ENCODE measurements at regions not wholly inside any gene's neighbourhood (a gene's known extent, or its start where the extent isn't known, plus 50 kb on each side); places are given as distances from the start of the nearest gene placed in this dataset.
"Not testable (repeated sequence)": the region's sequence is repeated elsewhere in the genome, so short reads cannot be mapped to it uniquely, and the experiment has no call there.

DNA sequence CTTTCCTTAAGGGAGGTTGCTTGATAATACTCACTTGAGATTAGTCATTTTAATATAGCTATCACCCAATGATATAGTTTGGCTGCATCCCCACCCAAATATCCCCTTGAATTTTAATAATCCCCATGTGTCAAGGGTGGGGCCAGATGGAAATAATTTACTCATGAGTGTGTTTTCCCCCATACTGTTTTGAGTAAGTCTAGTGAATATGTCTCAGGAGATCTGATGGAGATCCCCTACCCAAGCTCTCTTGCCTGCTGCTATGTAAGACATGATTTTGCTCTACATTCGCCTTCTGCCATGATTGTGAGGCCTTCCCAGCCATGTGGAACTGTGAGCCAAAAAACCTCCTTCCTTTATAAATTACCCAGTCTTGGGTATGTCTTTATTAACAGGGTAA is 539.7 kb upstream of the GRID2 start:
- DNase-seq (ENCODE audit: insufficient read length, low spot score, missing footprints) = no peak
- Histone ChIP-seq H3K27ac (ENCODE audit: low read depth, low read length) (no peak overlapping the region), H3K4me1 (ENCODE audit: insufficient read depth, low read length) (no peaks in the 10 kb centered on the region), H3K9me3 (ENCODE audit: low read depth, low read length) (no peaks in the 10 kb centered on the region), H4K20me1 (ENCODE audit: insufficient read depth, low read length) (no peaks in the 10 kb centered on the region), H3K27me3 (ENCODE audit: insufficient read depth, low read length) (no peaks in the 10 kb centered on the region), H3K36me3 (ENCODE audit: insufficient read depth, low read length) (no peaks in the 10 kb centered on the region), H2AFZ (ENCODE audit: low read length) (no peak overlapping the region), H3K79me2 (ENCODE audit: insufficient read depth, low read length) (no peaks in the 10 kb centered on the region), H3K4me2 (ENCODE audit: insufficient read depth, low read length) (no peak overlapping the region), H3K4me3 (ENCODE audit: insufficient read depth, low read length) (no peak overlapping the region)
- TF ChIP-seq, protein P1, sequence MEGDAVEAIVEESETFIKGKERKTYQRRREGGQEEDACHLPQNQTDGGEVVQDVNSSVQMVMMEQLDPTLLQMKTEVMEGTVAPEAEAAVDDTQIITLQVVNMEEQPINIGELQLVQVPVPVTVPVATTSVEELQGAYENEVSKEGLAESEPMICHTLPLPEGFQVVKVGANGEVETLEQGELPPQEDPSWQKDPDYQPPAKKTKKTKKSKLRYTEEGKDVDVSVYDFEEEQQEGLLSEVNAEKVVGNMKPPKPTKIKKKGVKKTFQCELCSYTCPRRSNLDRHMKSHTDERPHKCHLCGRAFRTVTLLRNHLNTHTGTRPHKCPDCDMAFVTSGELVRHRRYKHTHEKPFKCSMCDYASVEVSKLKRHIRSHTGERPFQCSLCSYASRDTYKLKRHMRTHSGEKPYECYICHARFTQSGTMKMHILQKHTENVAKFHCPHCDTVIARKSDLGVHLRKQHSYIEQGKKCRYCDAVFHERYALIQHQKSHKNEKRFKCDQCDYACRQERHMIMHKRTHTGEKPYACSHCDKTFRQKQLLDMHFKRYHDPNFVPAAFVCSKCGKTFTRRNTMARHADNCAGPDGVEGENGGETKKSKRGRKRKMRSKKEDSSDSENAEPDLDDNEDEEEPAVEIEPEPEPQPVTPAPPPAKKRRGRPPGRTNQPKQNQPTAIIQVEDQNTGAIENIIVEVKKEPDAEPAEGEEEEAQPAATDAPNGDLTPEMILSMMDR (IDR thresholded peaks at IDR 0.05; ENCODE audit: extremely low read depth, low read depth, low read length) = no peak

DNA sequence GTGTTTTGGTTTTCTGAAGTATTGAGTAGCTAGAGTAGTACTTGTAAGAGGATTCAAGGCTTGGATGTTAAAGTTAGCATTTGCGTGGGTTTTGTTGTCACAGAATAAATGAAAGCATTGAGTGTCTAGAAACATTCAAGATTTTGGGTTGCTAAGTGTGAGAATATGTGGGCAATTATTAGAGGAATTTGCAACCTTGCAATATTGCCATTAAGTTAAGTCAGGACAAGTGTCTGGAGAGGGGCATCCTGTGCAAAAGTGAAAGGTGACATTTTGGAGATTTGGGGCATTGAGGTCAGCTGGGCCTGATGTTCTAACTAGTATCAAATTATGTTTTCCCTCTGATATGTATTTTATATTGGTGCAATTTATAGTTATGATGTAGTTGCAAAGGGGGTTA is 533.9 kb upstream of the GRID2 start:
- Histone ChIP-seq H3K27me3 (ENCODE audit: insufficient read depth, low read length) (no peaks in the 10 kb centered on the region), H4K20me1 (ENCODE audit: insufficient read depth, low read length) (no peaks in the 10 kb centered on the region), H3K4me3 (ENCODE audit: insufficient read depth, low read length) (no peak overlapping the region), H3K27ac (ENCODE audit: low read depth, low read length) (no peak overlapping the region), H3K4me1 (ENCODE audit: insufficient read depth, low read length) (no peaks in the 10 kb centered on the region), H3K9me3 (ENCODE audit: low read depth, low read length) (no peaks in the 10 kb centered on the region), H3K36me3 (ENCODE audit: insufficient read depth, low read length) (no peaks in the 10 kb centered on the region), H3K4me2 (ENCODE audit: insufficient read depth, low read length) (no peak overlapping the region), H3K79me2 (ENCODE audit: insufficient read depth, low read length) (no peaks in the 10 kb centered on the region), H2AFZ (ENCODE audit: low read length) (no peak overlapping the region)
- no peak for DNase-seq (ENCODE audit: insufficient read length, low spot score, missing footprints)
- TF ChIP-seq, protein P1 (IDR thresholded peaks at IDR 0.05; ENCODE audit: extremely low read depth, low read depth, low read length) = no peak

DNA sequence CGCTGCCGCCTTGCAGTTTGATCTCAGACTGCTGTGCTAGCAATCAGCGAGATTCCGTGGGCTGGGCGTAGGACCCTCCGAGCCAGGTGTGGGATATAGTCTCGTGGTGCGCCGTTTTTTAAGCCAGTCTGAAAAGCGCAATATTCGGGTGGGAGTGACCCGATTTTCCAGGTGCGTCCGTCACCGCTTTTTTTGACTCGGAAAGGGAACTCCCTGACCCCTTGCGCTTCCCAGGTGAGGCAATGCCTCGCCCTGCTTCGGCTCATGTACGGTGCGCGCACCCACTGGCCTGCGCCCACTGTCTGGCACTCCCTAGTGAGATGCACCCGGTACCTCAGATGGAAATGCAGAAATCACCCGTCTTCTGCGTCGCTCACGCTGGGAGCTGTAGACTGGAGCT is 512.1 kb upstream of the GRID2 start:
- not testable (repeated sequence) for H3K36me3 ChIP-seq (ENCODE audit: insufficient read depth, low read length); H3K27me3 ChIP-seq (ENCODE audit: insufficient read depth, low read length); H3K27ac ChIP-seq (ENCODE audit: low read depth, low read length); H4K20me1 ChIP-seq (ENCODE audit: insufficient read depth, low read length); H3K4me2 ChIP-seq (ENCODE audit: insufficient read depth, low read length); H3K4me3 ChIP-seq (ENCODE audit: insufficient read depth, low read length); H3K79me2 ChIP-seq (ENCODE audit: insufficient read depth, low read length); H3K4me1 ChIP-seq (ENCODE audit: insufficient read depth, low read length); H3K9me3 ChIP-seq (ENCODE audit: low read depth, low read length); DNase-seq (ENCODE audit: insufficient read length, low spot score, missing footprints); H2AFZ ChIP-seq (ENCODE audit: low read length)

DNA sequence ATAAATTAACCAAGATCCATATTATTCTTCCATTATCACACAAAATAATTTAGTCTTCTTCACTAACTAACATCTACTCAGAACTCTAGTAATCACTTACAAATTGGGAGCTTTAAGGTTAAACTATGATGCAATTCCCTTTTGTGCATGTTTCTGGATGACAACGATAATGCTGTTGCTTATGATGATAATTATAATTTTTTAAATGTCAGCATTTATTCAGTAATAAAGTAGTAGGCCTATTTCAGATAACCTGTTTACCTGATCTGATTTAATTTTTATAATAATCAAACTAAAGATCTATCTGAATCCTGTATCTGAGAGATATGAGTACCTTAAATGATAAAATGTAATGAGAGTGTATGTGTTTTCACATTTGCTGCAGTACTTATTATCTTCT is 507.8 kb upstream of the GRID2 start:
- Histone ChIP-seq H3K36me3 (ENCODE audit: insufficient read depth, low read length) (no peaks in the 10 kb centered on the region), H3K27ac (ENCODE audit: low read depth, low read length) (no peak overlapping the region), H4K20me1 (ENCODE audit: insufficient read depth, low read length) (no peaks in the 10 kb centered on the region), H3K27me3 (ENCODE audit: insufficient read depth, low read length) (no peaks in the 10 kb centered on the region), H3K4me3 (ENCODE audit: insufficient read depth, low read length) (no peak overlapping the region), H3K9me3 (ENCODE audit: low read depth, low read length) (peaks cover 3% of the 10 kb centered on the region), H3K79me2 (ENCODE audit: insufficient read depth, low read length) (no peaks in the 10 kb centered on the region), H3K4me2 (ENCODE audit: insufficient read depth, low read length) (no peak overlapping the region), H3K4me1 (ENCODE audit: insufficient read depth, low read length) (no peaks in the 10 kb centered on the region), H2AFZ (ENCODE audit: low read length) (no peak overlapping the region)
- TF ChIP-seq, protein P1 (IDR thresholded peaks at IDR 0.05; ENCODE audit: extremely low read depth, low read depth, low read length) = no peak
- no peak for DNase-seq (ENCODE audit: insufficient read length, low spot score, missing footprints)

DNA sequence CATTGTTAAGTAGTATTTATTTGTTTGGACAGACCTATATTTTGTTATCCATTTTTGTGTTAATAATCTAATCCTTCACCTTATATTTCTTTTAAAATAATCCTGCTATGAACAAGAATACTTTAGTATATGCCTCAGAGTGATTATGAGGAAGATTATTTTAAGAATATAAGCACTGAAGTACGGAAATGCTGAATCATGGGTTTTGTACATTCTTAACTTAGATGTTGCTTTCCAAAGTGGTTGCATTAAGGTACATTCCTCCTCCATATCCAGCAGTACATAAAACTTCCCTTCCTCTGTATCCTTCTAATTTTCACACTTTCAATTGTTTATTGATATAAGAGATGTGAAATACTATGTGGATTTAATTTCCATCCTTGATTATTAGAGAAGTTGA is 491.4 kb upstream of the GRID2 start:
- H3K27ac ChIP-seq (ENCODE audit: low read depth, low read length) = no peak overlapping the region
- no peak overlapping the region for H3K4me3 ChIP-seq (ENCODE audit: insufficient read depth, low read length)
- no peaks in the 10 kb centered on the region for H3K79me2 ChIP-seq (ENCODE audit: insufficient read depth, low read length)
- DNase-seq (ENCODE audit: insufficient read length, low spot score, missing footprints) = no peak
- TF ChIP-seq, protein P1 (IDR thresholded peaks at IDR 0.05; ENCODE audit: extremely low read depth, low read depth, low read length) = no peak
- H3K4me1 ChIP-seq (ENCODE audit: insufficient read depth, low read length) = no peaks in the 10 kb centered on the region
- H3K27me3 ChIP-seq (ENCODE audit: insufficient read depth, low read length) = no peaks in the 10 kb centered on the region
- no peak overlapping the region for H2AFZ ChIP-seq (ENCODE audit: low read length)
- H3K4me2 ChIP-seq (ENCODE audit: insufficient read depth, low read length) = no peak overlapping the region
- no peaks in the 10 kb centered on the region for H4K20me1 ChIP-seq (ENCODE audit: insufficient read depth, low read length)
- no peaks in the 10 kb centered on the region for H3K36me3 ChIP-seq (ENCODE audit: insufficient read depth, low read length)
- no peaks in the 10 kb centered on the region for H3K9me3 ChIP-seq (ENCODE audit: low read depth, low read length)

All from osteoblast (primary cell).